ENCODE measurements at regions not wholly inside any gene's neighbourhood (a gene's known extent, or its start where the extent isn't known, plus 50 kb on each side); places are given as distances from the start of the nearest gene placed in this dataset.
"Not testable (repeated sequence)": the region's sequence is repeated elsewhere in the genome, so short reads cannot be mapped to it uniquely, and the experiment has no call there.

GRCh38 chrX:146049568-146049967 is 231.9 kb downstream of the SLITRK2 start:
- TF ChIP-seq CTCF (conservative IDR thresholded peaks at IDR 0.05; ENCODE audit: low read length); EZH2phosphoT487 (IDR thresholded peaks at IDR 0.05; ENCODE audit: borderline replicate concordance): not testable (repeated sequence)
